BLaER1 treated with 17β-estradiol and CSF1 and Interleukin-3, amounts not matched to agents 10 nM and 100 nM (cell line): ENCODE measurements at regions not wholly inside any gene's neighbourhood (a gene's known extent, or its start where the extent isn't known, plus 50 kb on each side); places are given as distances from the start of the nearest gene placed in this dataset.
A peak's percentile ranks its signal among the peaks of the same experiment; 100 is the strongest.

Experiments used
- H3K27ac ChIP-seq, 11 experiments: shearing (Covaris generic); formaldehyde crosslinking; 2 replicates each; pipeline ENCODE4 v1.8.1; 2022
- H3K27me3 ChIP-seq, 11 experiments: shearing (Covaris generic); formaldehyde crosslinking; 2 replicates each; pipeline ENCODE4 v1.8.1; 2022
- H3K36me3 ChIP-seq, 11 experiments: shearing (Covaris generic); formaldehyde crosslinking; 2 replicates each; pipeline ENCODE4 v1.8.1; 2022
- H3K4me1 ChIP-seq, 10 experiments: shearing (Covaris generic); formaldehyde crosslinking; 2 replicates each; pipeline ENCODE4 v1.8.1; 2022
- H3K4me2 ChIP-seq, 11 experiments: shearing (Covaris generic); formaldehyde crosslinking; 2 replicates each; pipeline ENCODE4 v1.8.1; 2022
- H3K4me3 ChIP-seq, 10 experiments: shearing (Covaris generic); formaldehyde crosslinking; 2 replicates each; pipeline ENCODE4 v1.8.1; 2022
- H3K9ac ChIP-seq, 11 experiments: shearing (Covaris generic); formaldehyde crosslinking; 2 replicates each; pipeline ENCODE4 v1.8.1; 2022
- H3K9me3 ChIP-seq, 11 experiments: shearing (Covaris generic); formaldehyde crosslinking; replicated peaks in 1 of 11; 2 replicates each; pipeline ENCODE4 v1.8.1; 2022
- H4K20me1 ChIP-seq, 11 experiments: shearing (Covaris generic); formaldehyde crosslinking; 2 replicates each; pipeline ENCODE4 v1.8.1; 2022
- Cebpa-rat ChIP-seq, 11 experiments: shearing (Covaris generic); IDR thresholded peaks; 2 replicates each; pipeline ENCODE4 v1.8.1; 2022

- Histone ChIP-seq H3K27ac (no peak overlapping the region), H3K36me3 (no peaks in the 10 kb centered on the region), H3K4me3 (no peak overlapping the region)
Measured at GRCh38 chr4:167616476-167616875, 382.2 kb upstream of the SPOCK3 start.

DNA sequence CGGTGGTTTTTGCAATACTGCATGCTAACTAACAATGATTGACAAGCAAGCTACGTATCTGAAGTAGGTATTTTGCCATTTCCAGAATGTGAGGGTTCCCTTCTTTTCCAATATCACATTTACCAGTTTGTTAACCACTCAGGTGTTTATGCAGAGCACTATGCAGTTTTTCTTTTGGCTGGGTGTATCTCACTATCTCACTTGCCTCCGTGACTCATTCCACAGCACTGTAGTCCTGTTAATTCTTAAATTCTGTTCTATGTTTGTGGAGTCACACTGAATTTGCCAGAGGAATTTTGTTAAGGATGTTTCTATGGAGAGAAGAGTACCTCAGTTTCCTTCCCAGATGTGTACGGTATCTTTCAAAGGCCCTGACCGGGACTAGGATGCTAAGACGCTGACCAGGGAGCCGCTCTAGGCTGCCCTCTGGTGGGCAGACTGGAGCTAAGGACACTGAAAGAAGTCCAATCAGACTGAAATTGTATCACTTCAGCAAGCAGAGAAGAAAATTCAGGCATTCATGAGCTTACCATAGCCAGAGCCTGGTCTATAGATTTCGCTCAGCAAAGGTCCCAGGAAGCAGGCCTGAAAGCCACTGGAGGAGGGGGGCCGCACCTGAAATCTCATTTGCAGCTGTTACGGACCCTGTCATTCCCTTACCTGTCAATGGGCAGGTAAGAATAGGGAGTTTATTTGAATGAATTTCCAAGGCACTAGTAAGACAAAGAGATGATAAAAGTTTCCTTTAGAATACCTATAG, 388.4 kb upstream of the SPOCK3 start:
- Histone ChIP-seq H3K9ac (no peak overlapping the region), H3K36me3 (no peaks in the 10 kb centered on the region), H4K20me1 (no peaks in the 10 kb centered on the region), H3K4me2 (no peak overlapping the region), H3K4me1 (no peaks in the 10 kb centered on the region), H3K9me3 (peaks cover 0 to 4% (median 0%) of the 10 kb centered on the region in 11 experiments; a peak in 2 of 22 replicates), H3K4me3 (no peak overlapping the region), H3K27ac (no peak overlapping the region), H3K27me3 (no peaks in the 10 kb centered on the region)
- TF ChIP-seq Cebpa-rat (IDR thresholded peaks at IDR 0.05), result no peak

More at GRCh38 chr4:167616476-167616875, 382.2 kb upstream of the SPOCK3 start:
- Histone ChIP-seq H3K9ac (no peak overlapping the region), H3K9me3 (peaks cover 0 to 12% (median 5%) of the 10 kb centered on the region in 11 experiments; a peak in 9 of 22 replicates), H3K4me2 (no peak overlapping the region), H3K27me3 (no peaks in the 10 kb centered on the region), H4K20me1 (no peaks in the 10 kb centered on the region), H3K4me1 (no peaks in the 10 kb centered on the region)
- no peak for TF ChIP-seq Cebpa-rat (IDR thresholded peaks at IDR 0.05)

GRCh38 chr4:167623241-167623572, 388.9 kb upstream of the SPOCK3 start:
- TF ChIP-seq Cebpa-rat (IDR thresholded peaks at IDR 0.05), result no peak
- Histone ChIP-seq H3K4me3 (no peak overlapping the region), H3K9me3 (no peaks in the 10 kb centered on the region; a peak in 1 of 22 replicates), H3K4me2 (no peak overlapping the region), H3K27ac (no peak overlapping the region), H3K27me3 (no peaks in the 10 kb centered on the region), H3K9ac (no peak overlapping the region), H3K36me3 (no peaks in the 10 kb centered on the region), H3K4me1 (no peaks in the 10 kb centered on the region), H4K20me1 (no peaks in the 10 kb centered on the region)

GRCh38 chr4:167629272-167629671, 395.0 kb upstream of the SPOCK3 start:
- H3K4me2 ChIP-seq, result no peak overlapping the region
- no peak for TF ChIP-seq Cebpa-rat (IDR thresholded peaks at IDR 0.05)
- no peaks in the 10 kb centered on the region for H3K36me3 ChIP-seq
- H3K9ac ChIP-seq, result no peak overlapping the region
- H3K27ac ChIP-seq, result no peak overlapping the region
- H3K9me3 ChIP-seq, result no peaks in the 10 kb centered on the region
- no peaks in the 10 kb centered on the region for H4K20me1 ChIP-seq
- H3K4me1 ChIP-seq, result no peaks in the 10 kb centered on the region
- no peaks in the 10 kb centered on the region for H3K27me3 ChIP-seq
- H3K4me3 ChIP-seq, result no peak overlapping the region

DNA sequence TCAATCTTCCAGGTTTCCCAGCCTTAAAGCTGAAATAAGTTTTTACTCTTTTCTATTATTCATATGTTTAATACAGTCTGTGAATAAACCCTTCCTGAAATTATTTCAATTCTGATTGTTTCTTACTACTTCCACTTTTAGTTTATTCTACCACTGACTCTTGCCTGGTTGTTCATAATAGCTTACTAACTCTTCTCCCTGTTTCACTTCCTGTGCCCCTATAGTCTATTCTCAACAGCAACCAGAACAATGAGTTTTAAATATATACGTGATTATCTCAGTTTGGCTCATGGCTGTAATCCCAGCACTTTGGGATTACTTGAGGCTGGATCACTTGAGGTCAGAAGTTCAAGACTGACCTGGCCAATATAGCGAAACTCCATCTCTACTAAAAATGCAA, 408.0 kb upstream of the SPOCK3 start:
- Histone ChIP-seq H3K27me3 (no peaks in the 10 kb centered on the region), H3K36me3 (no peaks in the 10 kb centered on the region), H3K4me3 (no peak overlapping the region), H3K9me3 (no peaks in the 10 kb centered on the region), H3K4me2 (peak overlapping the region in 3 of 11 experiments; percentile 15 to 58 (median 29); a peak in 4 of 22 replicates), H4K20me1 (no peaks in the 10 kb centered on the region), H3K4me1 (peaks cover 0 to 18% (median 0%) of the 10 kb centered on the region in 10 experiments; a peak in 6 of 20 replicates), H3K27ac (no peak overlapping the region), H3K9ac (no peak overlapping the region)
- TF ChIP-seq Cebpa-rat (IDR thresholded peaks at IDR 0.05), result no peak

GRCh38 chr4:167645358-167645757, 411.1 kb upstream of the SPOCK3 start:
- no peak overlapping the region for H3K9ac ChIP-seq
- H3K9me3 ChIP-seq, result no peaks in the 10 kb centered on the region
- H3K27ac ChIP-seq, result no peak overlapping the region
- no peaks in the 10 kb centered on the region for H3K36me3 ChIP-seq
- no peaks in the 10 kb centered on the region for H4K20me1 ChIP-seq
- no peaks in the 10 kb centered on the region for H3K27me3 ChIP-seq
- peaks cover 0 to 18% (median 0%) of the 10 kb centered on the region in 10 experiments; a peak in 6 of 20 replicates for H3K4me1 ChIP-seq
- H3K4me2 ChIP-seq, result no peak overlapping the region
- no peak overlapping the region for H3K4me3 ChIP-seq
- no peak for TF ChIP-seq Cebpa-rat (IDR thresholded peaks at IDR 0.05)

- Histone ChIP-seq H4K20me1 (no peaks in the 10 kb centered on the region), H3K27ac (no peak overlapping the region), H3K4me1 (no peaks in the 10 kb centered on the region), H3K4me3 (no peak overlapping the region), H3K36me3 (no peaks in the 10 kb centered on the region), H3K4me2 (no peak overlapping the region), H3K9me3 (peaks cover 0 to 18% (median 7%) of the 10 kb centered on the region in 11 experiments; a peak in 15 of 22 replicates), H3K9ac (no peak overlapping the region), H3K27me3 (no peaks in the 10 kb centered on the region)
- TF ChIP-seq Cebpa-rat (IDR thresholded peaks at IDR 0.05), result no peak
Measured at GRCh38 chr4:167652267-167652666, 418.0 kb upstream of the SPOCK3 start.

- no peak overlapping the region for H3K4me2 ChIP-seq
- no peaks in the 10 kb centered on the region for H4K20me1 ChIP-seq
- H3K9me3 ChIP-seq, result no peaks in the 10 kb centered on the region
- no peak for TF ChIP-seq Cebpa-rat (IDR thresholded peaks at IDR 0.05)
- no peaks in the 10 kb centered on the region for H3K27me3 ChIP-seq
- H3K4me1 ChIP-seq, result no peaks in the 10 kb centered on the region
- H3K36me3 ChIP-seq, result no peaks in the 10 kb centered on the region
- H3K27ac ChIP-seq, result no peak overlapping the region
- no peak overlapping the region for H3K4me3 ChIP-seq
- no peak overlapping the region for H3K9ac ChIP-seq
Measured at GRCh38 chr4:167688660-167689142, 403.6 kb upstream of the ANXA10 start.

GRCh38 chr4:167702391-167702790, 389.9 kb upstream of the ANXA10 start:
- Histone ChIP-seq H3K9ac (no peak overlapping the region), H3K4me2 (no peak overlapping the region), H3K4me1 (no peaks in the 10 kb centered on the region), H3K27ac (no peak overlapping the region), H3K4me3 (no peak overlapping the region), H3K27me3 (no peaks in the 10 kb centered on the region), H4K20me1 (no peaks in the 10 kb centered on the region), H3K9me3 (no peaks in the 10 kb centered on the region), H3K36me3 (no peaks in the 10 kb centered on the region)
- TF ChIP-seq Cebpa-rat (IDR thresholded peaks at IDR 0.05), result no peak

DNA sequence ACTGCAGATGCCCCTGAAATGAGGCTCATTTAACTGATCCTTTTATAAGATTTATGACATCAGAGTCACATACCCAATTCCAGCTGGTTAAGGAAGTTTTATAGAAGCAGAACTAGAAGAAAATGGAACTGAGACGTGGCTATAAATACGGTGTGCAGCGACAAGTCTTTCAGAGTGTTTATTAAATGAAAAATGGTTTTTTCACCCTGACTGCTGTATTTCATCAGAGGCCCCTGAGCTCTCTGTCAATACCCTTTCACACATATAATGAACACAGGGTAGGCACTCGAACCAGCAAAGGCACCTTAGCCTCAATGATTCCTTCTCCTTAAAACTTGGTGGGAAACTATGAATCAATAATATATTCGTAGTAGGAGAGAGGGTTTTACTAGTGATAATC, 380.8 kb upstream of the ANXA10 start:
- H3K4me1 ChIP-seq, result no peaks in the 10 kb centered on the region
- no peaks in the 10 kb centered on the region for H4K20me1 ChIP-seq
- H3K27me3 ChIP-seq, result no peaks in the 10 kb centered on the region
- no peak overlapping the region for H3K4me3 ChIP-seq
- no peak overlapping the region for H3K27ac ChIP-seq
- no peak overlapping the region for H3K9ac ChIP-seq
- no peaks in the 10 kb centered on the region for H3K9me3 ChIP-seq
- H3K4me2 ChIP-seq, result no peak overlapping the region
- no peaks in the 10 kb centered on the region for H3K36me3 ChIP-seq
- no peak for TF ChIP-seq Cebpa-rat (IDR thresholded peaks at IDR 0.05)
